ENCODE measurements at regions not wholly inside any gene's neighbourhood (a gene's known extent, or its start where the extent isn't known, plus 50 kb on each side); places are given as distances from the start of the nearest gene placed in this dataset.

- DNase-seq: no peak
Measured at GRCh38 chr16:51224317-51224716, 73.2 kb upstream of the SALL1 start.

- no peak for DNase-seq
Measured at GRCh38 chr16:51222016-51222415, 70.9 kb upstream of the SALL1 start.

GRCh38 chr16:51211148-51211547 lies 60.1 kb upstream of the SALL1 start:
- no peak for DNase-seq

DNA sequence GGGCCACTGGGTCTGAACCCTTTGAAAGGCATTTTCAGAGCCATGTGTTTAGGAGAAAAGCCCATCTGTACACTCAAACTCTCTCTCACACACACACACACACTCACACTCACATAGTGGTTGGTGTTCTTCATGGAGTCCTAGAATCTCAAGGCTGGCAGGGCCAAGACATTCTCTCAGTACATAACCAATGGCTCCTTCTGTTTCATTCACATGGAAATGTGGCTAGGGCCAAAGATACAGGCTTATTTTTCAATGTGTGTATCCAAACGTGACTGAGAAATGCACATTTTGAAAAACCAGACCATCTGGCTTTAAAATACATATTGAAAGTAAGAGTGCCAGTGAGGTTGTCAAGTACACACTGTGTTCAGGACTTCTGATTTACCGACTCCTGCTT lies 59.0 kb upstream of the SALL1 start:
- DNase-seq: no peak

GRCh38 chr16:51201604-51202003 lies 50.5 kb upstream of the SALL1 start:
- DNase-seq: no peak
